HepG2 (cell line): ENCODE measurements at regions not wholly inside any gene's neighbourhood (a gene's known extent, or its start where the extent isn't known, plus 50 kb on each side); places are given as distances from the start of the nearest gene placed in this dataset.

Source experiments
- ARNT ChIP-seq: fragments of 450-650 bp; IDR thresholded peaks from 2 replicates; pipeline ENCODE4 v1.6.1; 2017
- GATAD2A ChIP-seq: IDR thresholded peaks from 2 replicates; pipeline ENCODE4 v1.6.1; 2016
- MYC ChIP-seq: sonication (generic); formaldehyde crosslinking; IDR thresholded peaks from 2 replicates; pipeline ENCODE4 v1.9.0; 2021; ENCODE audit warnings: missing genetic modification reagents, borderline replicate concordance
- PATZ1 ChIP-seq: sonication (generic); formaldehyde crosslinking; IDR thresholded peaks from 2 replicates; pipeline ENCODE4 v1.4.0; 2020; ENCODE audit warnings: missing genetic modification reagents
- POLR2AphosphoS5 ChIP-seq: IDR thresholded peaks from 2 replicates; pipeline ENCODE4 v1.6.1; 2012; ENCODE audit warnings: low read depth, low read length
- TCF12 ChIP-seq, 2 experiments: fragments of 450-650 bp in 1 of 2; sonication (generic) in 1 of 2; formaldehyde crosslinking in 1 of 2; IDR thresholded peaks; 2 replicates each; pipeline versions ENCODE4 v1.6.1 to v1.8.0; 2017 to 2022; ENCODE audit warnings: antibody characterized with exemption in 1 of 2, mild to moderate bottlenecking in 1 of 2, missing genetic modification reagents in 1 of 2, moderate library complexity in 1 of 2
- U2AF1 ChIP-seq: fragments of 200-400 bp; formaldehyde crosslinking; optimal IDR thresholded peaks from 2 replicates; pipeline ENCODE3; 2017; ENCODE audit warnings: mild to moderate bottlenecking, low read depth, low read length
- ZNF468 ChIP-seq: sonication (generic); formaldehyde crosslinking; IDR thresholded peaks from 2 replicates; pipeline ENCODE4 v1.8.0; 2022; ENCODE audit warnings: mild to moderate bottlenecking, moderate library complexity, missing genetic modification reagents
- ZNF704 ChIP-seq: sonication (generic); formaldehyde crosslinking; IDR thresholded peaks from 2 replicates; pipeline ENCODE4 v1.8.1; 2023; ENCODE audit warnings: mild to moderate bottlenecking, inconsistent platforms, moderate library complexity, missing genetic modification reagents, borderline replicate concordance

GRCh38 chr7:80350430-80350829 is 161.4 kb downstream of the GNAT3 start:
- no peak for TF ChIP-seq ZNF704 (CRISPR knock-in tag)
- no peak for TF ChIP-seq PATZ1 (CRISPR knock-in tag)
- TF ChIP-seq GATAD2A (CRISPR knock-in tag) = no peak
- no peak for TF ChIP-seq ARNT
- TF ChIP-seq ZNF468 = no peak
- TF ChIP-seq POLR2AphosphoS5 = no peak
- TF ChIP-seq U2AF1 = no peak
- no peak for TF ChIP-seq TCF12 (IDR thresholded peaks at IDR 0.05)
- TF ChIP-seq TCF12 (CRISPR knock-in tag; IDR thresholded peaks at IDR 0.05) = no peak
- no peak for TF ChIP-seq MYC (CRISPR knock-in tag)
